Activated CD8-positive, alpha-beta memory T cell treated with anti-CD3 and anti-CD28 coated beads, Interleukin-2, amount 10 ng/mL, durations not matched to agents 7 days and 5 days (primary cell): ENCODE measurements at regions not wholly inside any gene's neighbourhood (a gene's known extent, or its start where the extent isn't known, plus 50 kb on each side); places are given as distances from the start of the nearest gene placed in this dataset.

Experiments
- ATAC-seq: fragments of 150-1000 bp; cut with Tn5 transposase; one replicate; pipeline ENCODE4 v1.10.0; 2021; ENCODE audit warnings: moderate library complexity
- CTCF ChIA-PET: fragments of 350-600 bp; sonication (Branson Sonifier 250); formaldehyde crosslinking; loops from one replicate; lab custom pipeline; 2021; ENCODE audit warnings: antibody characterized with exemption; lab: Charles Lee
- DNase-seq: peaks from one replicate; pipeline ENCODE4 v3.0.0-alpha.2; 2020
- H3K27ac Mint-ChIP-seq: one replicate; pipeline ENCODE4 v1.8.0; 2021; ENCODE audit warnings: mild to moderate bottlenecking, mixed read lengths
- H3K27me3 Mint-ChIP-seq: one replicate; pipeline ENCODE4 v1.8.0; 2021; ENCODE audit warnings: mixed read lengths
- H3K36me3 Mint-ChIP-seq: one replicate; pipeline ENCODE4 v1.8.0; 2021; ENCODE audit warnings: mild to moderate bottlenecking, mixed read lengths
- H3K4me1 Mint-ChIP-seq: one replicate; pipeline ENCODE4 v1.8.0; 2021; ENCODE audit warnings: mixed read lengths
- H3K4me3 Mint-ChIP-seq: one replicate; pipeline ENCODE4 v1.8.0; 2021; ENCODE audit warnings: mild to moderate bottlenecking, moderate library complexity, mixed read lengths
- H3K9me3 Mint-ChIP-seq: one replicate; pipeline ENCODE4 v1.8.0; 2022; ENCODE audit warnings: low read depth, mixed read lengths

- no peak overlapping the region for H3K4me3 Mint-ChIP-seq
- no peaks in the 10 kb centered on the region for H3K9me3 Mint-ChIP-seq
- no peaks in the 10 kb centered on the region for H3K36me3 Mint-ChIP-seq
- H3K27ac Mint-ChIP-seq, result no peak overlapping the region
- H3K4me1 Mint-ChIP-seq, result peaks cover 7% of the 10 kb centered on the region
- peaks cover 10% of the 10 kb centered on the region for H3K27me3 Mint-ChIP-seq
- CTCF ChIA-PET, result no interaction called here
- ATAC-seq (no peak), DNase-seq (no peak)
Observed at GRCh38 chr19:30718014-30718413, 345.8 kb downstream of the ZNF536 start.

- DNase-seq (no peak), ATAC-seq (no peak)
- Mint-ChIP-seq H3K36me3 (no peaks in the 10 kb centered on the region), H3K4me1 (peaks cover 7% of the 10 kb centered on the region), H3K4me3 (no peak overlapping the region), H3K27ac (no peak overlapping the region), H3K27me3 (peaks cover 10% of the 10 kb centered on the region), H3K9me3 (no peaks in the 10 kb centered on the region)
- CTCF ChIA-PET, result no interaction called here
Observed at GRCh38 chr19:30717381-30717780, 345.2 kb downstream of the ZNF536 start.

GRCh38 chr19:30712431-30713337, 340.5 kb downstream of the ZNF536 start:
- no peak for DNase-seq
- CTCF ChIA-PET, result no interaction called here
- Mint-ChIP-seq H3K36me3 (no peaks in the 10 kb centered on the region), H3K27ac (no peak overlapping the region), H3K9me3 (no peaks in the 10 kb centered on the region), H3K4me1 (no peaks in the 10 kb centered on the region), H3K27me3 (peaks cover 13% of the 10 kb centered on the region), H3K4me3 (no peak overlapping the region)
- ATAC-seq, result no peak

- H3K9me3 Mint-ChIP-seq, result no peaks in the 10 kb centered on the region
Observed at GRCh38 chr19:30711826-30712225, 339.6 kb downstream of the ZNF536 start.

GRCh38 chr19:30711296-30711695, 339.1 kb downstream of the ZNF536 start:
- CTCF ChIA-PET, result no interaction called here
- no peak for ATAC-seq

More at GRCh38 chr19:30711826-30712225, 339.6 kb downstream of the ZNF536 start:
- Mint-ChIP-seq H3K4me1 (no peaks in the 10 kb centered on the region), H3K27me3 (peaks cover 13% of the 10 kb centered on the region), H3K27ac (no peak overlapping the region), H3K4me3 (no peak overlapping the region), H3K36me3 (no peaks in the 10 kb centered on the region)
- DNase-seq, result no peak
- no peak for ATAC-seq
- CTCF ChIA-PET, result no interaction called here

GRCh38 chr19:30710721-30711120, 338.5 kb downstream of the ZNF536 start:
- H3K36me3 Mint-ChIP-seq, result no peaks in the 10 kb centered on the region
- H3K4me1 Mint-ChIP-seq, result no peaks in the 10 kb centered on the region
- ATAC-seq (no peak), DNase-seq (no peak)
- CTCF ChIA-PET, result no interaction called here
- H3K4me3 Mint-ChIP-seq, result no peak overlapping the region
- H3K9me3 Mint-ChIP-seq, result no peaks in the 10 kb centered on the region
- H3K27ac Mint-ChIP-seq, result no peak overlapping the region
- peaks cover 13% of the 10 kb centered on the region for H3K27me3 Mint-ChIP-seq

More at GRCh38 chr19:30711296-30711695, 339.1 kb downstream of the ZNF536 start:
- no peak overlapping the region for H3K4me3 Mint-ChIP-seq
- peaks cover 13% of the 10 kb centered on the region for H3K27me3 Mint-ChIP-seq
- no peak for DNase-seq
- H3K9me3 Mint-ChIP-seq, result no peaks in the 10 kb centered on the region
- H3K27ac Mint-ChIP-seq, result no peak overlapping the region
- H3K4me1 Mint-ChIP-seq, result no peaks in the 10 kb centered on the region
- no peaks in the 10 kb centered on the region for H3K36me3 Mint-ChIP-seq

- H3K27ac Mint-ChIP-seq, result no peak overlapping the region
- no peak for DNase-seq
- H3K27me3 Mint-ChIP-seq, result peaks cover 9% of the 10 kb centered on the region
- CTCF ChIA-PET, result no interaction called here
- H3K4me3 Mint-ChIP-seq, result no peak overlapping the region
- no peak for ATAC-seq
- no peaks in the 10 kb centered on the region for H3K36me3 Mint-ChIP-seq
- H3K4me1 Mint-ChIP-seq, result no peaks in the 10 kb centered on the region
- H3K9me3 Mint-ChIP-seq, result no peaks in the 10 kb centered on the region
Observed at GRCh38 chr19:30708416-30709178, 336.4 kb downstream of the ZNF536 start.

- Mint-ChIP-seq H3K27me3 (no peaks in the 10 kb centered on the region), H3K4me1 (no peaks in the 10 kb centered on the region), H3K36me3 (no peaks in the 10 kb centered on the region), H3K9me3 (no peaks in the 10 kb centered on the region), H3K4me3 (no peak overlapping the region), H3K27ac (no peak overlapping the region)
- CTCF ChIA-PET, result interaction anchor here (1.0 kb wide), 1 partner anchor 15 kb away, joined by 5 read pairs; no protein-coding TSS in a partner anchor
- no peak for ATAC-seq
- no peak for DNase-seq
Observed at GRCh38 chr19:30704771-30705330, 332.7 kb downstream of the ZNF536 start.

GRCh38 chr19:30703645-30704044, 331.5 kb downstream of the ZNF536 start:
- Mint-ChIP-seq H3K4me3 (no peak overlapping the region), H3K4me1 (no peaks in the 10 kb centered on the region), H3K9me3 (no peaks in the 10 kb centered on the region), H3K27ac (no peak overlapping the region), H3K36me3 (no peaks in the 10 kb centered on the region), H3K27me3 (no peaks in the 10 kb centered on the region)
- CTCF ChIA-PET, result interaction anchor here (1.3 kb wide), 1 partner anchor 21 kb away, joined by 3 read pairs; no protein-coding TSS in a partner anchor
- DNase-seq (no peak), ATAC-seq (no peak)

- DNase-seq (no peak), ATAC-seq (no peak)
- Mint-ChIP-seq H3K4me1 (no peaks in the 10 kb centered on the region), H3K9me3 (no peaks in the 10 kb centered on the region), H3K27ac (no peak overlapping the region), H3K4me3 (no peak overlapping the region), H3K27me3 (no peaks in the 10 kb centered on the region), H3K36me3 (no peaks in the 10 kb centered on the region)
- CTCF ChIA-PET, result no interaction called here
Observed at GRCh38 chr19:30701178-30701577, 329.0 kb downstream of the ZNF536 start.

- Mint-ChIP-seq H3K27ac (no peak overlapping the region), H3K27me3 (no peaks in the 10 kb centered on the region), H3K9me3 (no peaks in the 10 kb centered on the region), H3K36me3 (no peaks in the 10 kb centered on the region), H3K4me3 (no peak overlapping the region), H3K4me1 (no peaks in the 10 kb centered on the region)
- CTCF ChIA-PET, result interaction anchor here (1.2 kb wide), 1 partner anchor 31 kb away, joined by 3 read pairs; no protein-coding TSS in a partner anchor
- DNase-seq, result no peak
- no peak for ATAC-seq
Observed at GRCh38 chr19:30699871-30700280, 327.7 kb downstream of the ZNF536 start.

- H3K9me3 Mint-ChIP-seq, result no peaks in the 10 kb centered on the region
- peaks cover 13% of the 10 kb centered on the region for H3K27me3 Mint-ChIP-seq
- CTCF ChIA-PET, result no interaction called here
- H3K4me1 Mint-ChIP-seq, result peaks cover 2% of the 10 kb centered on the region
- DNase-seq (no peak), ATAC-seq (no peak)
- no peak overlapping the region for H3K4me3 Mint-ChIP-seq
- no peaks in the 10 kb centered on the region for H3K36me3 Mint-ChIP-seq
- H3K27ac Mint-ChIP-seq, result no peak overlapping the region
Observed at GRCh38 chr19:30696514-30696913, 324.3 kb downstream of the ZNF536 start.

GRCh38 chr19:30695171-30695875, 323.1 kb downstream of the ZNF536 start:
- peaks cover 2% of the 10 kb centered on the region for H3K4me1 Mint-ChIP-seq
- no peak overlapping the region for H3K27ac Mint-ChIP-seq
- CTCF ChIA-PET, result interaction anchor here (1.3 kb wide), 1 partner anchor 12 kb away, joined by 3 read pairs; no protein-coding TSS in a partner anchor
- H3K27me3 Mint-ChIP-seq, result peaks cover 17% of the 10 kb centered on the region
- no peaks in the 10 kb centered on the region for H3K36me3 Mint-ChIP-seq
- H3K4me3 Mint-ChIP-seq, result no peak overlapping the region
- H3K9me3 Mint-ChIP-seq, result no peaks in the 10 kb centered on the region
- DNase-seq, result no peak
- no peak for ATAC-seq
